Sciatic nerve (tissue), 2 donors: ENCODE measurements at regions not wholly inside any gene's neighbourhood (a gene's known extent, or its start where the extent isn't known, plus 50 kb on each side); places are given as distances from the start of the nearest gene placed in this dataset.

Experiments used
- ATAC-seq: fragments of 200-7000 bp; cut with Tn5 transposase; one replicate; pipeline ENCODE4 v1.9.1; 2020; ENCODE audit warnings: mild to moderate bottlenecking, moderate library complexity
- DNase-seq: peaks from one replicate; pipeline ENCODE4 v3.0.0-alpha.2; 2020; ENCODE audit warnings: low spot score
- intact Hi-C: fragments of 100-400 bp; cut with DNase I; formaldehyde crosslinking; loops from one replicate; pipeline ENCODE4 v1.14.2; 2022
- donor health status: DM: no; HTN: no; CAD: no.
- donor health status: DM: no; HTN: no; CAD: no.

GRCh38 chr4:159434871-159435241, 332.0 kb downstream of the RAPGEF2 start:
- DNase-seq (no peak), ATAC-seq (no peak)
- intact Hi-C loops = no loop called here

- DNase-seq = no peak
- intact Hi-C loops = no loop called here
- ATAC-seq = no peak
Observed at GRCh38 chr4:159435561-159436023, 332.7 kb downstream of the RAPGEF2 start.

- DNase-seq (no peak), ATAC-seq (no peak)
- intact Hi-C loops = no loop called here
Observed at GRCh38 chr4:159443975-159444374, 341.1 kb downstream of the RAPGEF2 start.

GRCh38 chr4:159444678-159445077, 341.8 kb downstream of the RAPGEF2 start:
- DNase-seq (no peak), ATAC-seq (no peak)
- intact Hi-C loops = no loop called here

- ATAC-seq (no peak), DNase-seq (no peak)
- intact Hi-C loops = no loop called here
Observed at GRCh38 chr4:159445692-159446091, 342.8 kb downstream of the RAPGEF2 start.

GRCh38 chr4:159446266-159446976, 343.5 kb downstream of the RAPGEF2 start:
- intact Hi-C loops = no loop called here
- DNase-seq (peak; percentile 57), ATAC-seq (peak; percentile 96)

- intact Hi-C loops = no loop called here
- DNase-seq (no peak), ATAC-seq (no peak)
Observed at GRCh38 chr4:159447296-159447695, 344.4 kb downstream of the RAPGEF2 start.

GRCh38 chr4:159451006-159451405, 348.1 kb downstream of the RAPGEF2 start:
- DNase-seq = no peak
- intact Hi-C loops = no loop called here

GRCh38 chr4:159455675-159456237, 352.9 kb downstream of the RAPGEF2 start:
- ATAC-seq (no peak), DNase-seq (no peak)
- intact Hi-C loops = no loop called here

More at GRCh38 chr4:159451006-159451405, 348.1 kb downstream of the RAPGEF2 start:
- ATAC-seq = no peak

GRCh38 chr4:159460371-159460770, 357.5 kb downstream of the RAPGEF2 start:
- intact Hi-C loops = no loop called here
- no peak for ATAC-seq
- no peak for DNase-seq

GRCh38 chr4:159463235-159463634, 360.4 kb downstream of the RAPGEF2 start:
- ATAC-seq = no peak
- DNase-seq = no peak
- intact Hi-C loops = no loop called here

GRCh38 chr4:159464302-159464701, 361.4 kb downstream of the RAPGEF2 start:
- no peak for DNase-seq
- ATAC-seq = no peak
- intact Hi-C loops = no loop called here

GRCh38 chr4:159476886-159477285, 374.0 kb downstream of the RAPGEF2 start:
- ATAC-seq (no peak), DNase-seq (no peak)
- intact Hi-C loops = no loop called here

- no peak for DNase-seq
- ATAC-seq = no peak
- intact Hi-C loops = no loop called here
Observed at GRCh38 chr4:159480826-159481225, 377.9 kb downstream of the RAPGEF2 start.

- DNase-seq (no peak), ATAC-seq (no peak)
- intact Hi-C loops = no loop called here
Observed at GRCh38 chr4:159481936-159482335, 379.1 kb downstream of the RAPGEF2 start.

- DNase-seq = no peak
- ATAC-seq = no peak
- intact Hi-C loops = no loop called here
Observed at GRCh38 chr4:159483110-159483781, 380.4 kb downstream of the RAPGEF2 start.

- no peak for DNase-seq
- ATAC-seq = no peak
- intact Hi-C loops = no loop called here
Observed at GRCh38 chr4:159483782-159484741, 381.2 kb downstream of the RAPGEF2 start.

- DNase-seq = no peak
- ATAC-seq = no peak
- intact Hi-C loops = no loop called here
Observed at GRCh38 chr4:159484864-159485263, 382.0 kb downstream of the RAPGEF2 start.

- ATAC-seq = peak; percentile 90
- no peak for DNase-seq
- intact Hi-C loops = no loop called here
Observed at GRCh38 chr4:159487284-159487747, 384.4 kb downstream of the RAPGEF2 start.
